Cardiac muscle cell (in vitro differentiated cells and primary cell): ENCODE measurements at regions not wholly inside any gene's neighbourhood (a gene's known extent, or its start where the extent isn't known, plus 50 kb on each side); places are given as distances from the start of the nearest gene placed in this dataset.

ENCODE experiments used
- DNase-seq, 2 donors: peaks; one replicate each; pipeline versions ENCODE4 v3.0.0 to v3.0.0-alpha.2; 2010 to 2017; ENCODE audit warnings: low read depth in 1 of 2, low spot score in 1 of 2
- H3K27ac ChIP-seq: fragments of 200-600 bp; sonication (generic); 2 replicates; pipeline ENCODE4 v1.5.1; 2016
- H3K27me3 ChIP-seq: fragments of 200-600 bp; sonication (generic); 2 replicates; pipeline ENCODE4 v1.6.0; 2016; ENCODE audit warnings: control low read depth
- H3K36me3 ChIP-seq: fragments of 200-600 bp; sonication (generic); 2 replicates; pipeline ENCODE4 v1.5.1; 2016; ENCODE audit warnings: control low read depth
- H3K4me1 ChIP-seq: fragments of 200-600 bp; sonication (generic); 2 replicates; pipeline ENCODE4 v1.8.1; 2017; ENCODE audit warnings: low read depth, mild to moderate bottlenecking, mixed run types
- H3K4me3 ChIP-seq: fragments of 200-600 bp; sonication (generic); 2 replicates; pipeline ENCODE4 v1.5.1; 2016; ENCODE audit warnings: mild to moderate bottlenecking
- H3K9me3 ChIP-seq: fragments of 200-600 bp; sonication (generic); 2 replicates; pipeline ENCODE4 v1.5.1; 2017; ENCODE audit warnings: low read depth, mild to moderate bottlenecking, control low read depth
- CTCF ChIP-seq: IDR thresholded peaks from 2 replicates; pipeline ENCODE4 v1.5.1; 2012; ENCODE audit warnings: low read depth, mild to moderate bottlenecking, low read length

DNA sequence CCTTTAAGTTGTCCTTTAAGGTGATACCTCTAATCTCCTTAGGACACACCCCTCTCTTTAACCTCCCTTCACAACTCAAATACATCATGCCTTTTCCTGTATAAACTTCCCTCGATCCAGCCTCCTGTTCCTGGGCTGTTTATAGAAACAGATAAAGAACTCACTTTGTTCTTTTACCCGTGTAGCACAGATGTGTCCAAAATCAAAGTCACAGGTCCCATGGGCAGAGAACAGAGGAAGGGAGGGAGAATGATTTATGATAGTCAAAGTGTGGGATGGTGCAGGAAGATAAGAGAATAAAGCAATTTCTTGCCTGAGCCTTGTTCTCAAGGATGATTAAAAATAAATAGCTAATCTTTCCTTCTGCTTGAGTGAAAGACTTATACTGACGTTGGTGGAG, 50.3 kb upstream of the CABCOCO1 start:
- Histone ChIP-seq H3K36me3 (no peaks in the 10 kb centered on the region), H3K27ac (peak overlapping the region; percentile 36), H3K27me3 (no peaks in the 10 kb centered on the region), H3K4me1 (peaks cover 21% of the 10 kb centered on the region), H3K4me3 (no peak overlapping the region), H3K9me3 (no peaks in the 10 kb centered on the region)
- DNase-seq: no peak
- no peak for TF ChIP-seq CTCF

DNA sequence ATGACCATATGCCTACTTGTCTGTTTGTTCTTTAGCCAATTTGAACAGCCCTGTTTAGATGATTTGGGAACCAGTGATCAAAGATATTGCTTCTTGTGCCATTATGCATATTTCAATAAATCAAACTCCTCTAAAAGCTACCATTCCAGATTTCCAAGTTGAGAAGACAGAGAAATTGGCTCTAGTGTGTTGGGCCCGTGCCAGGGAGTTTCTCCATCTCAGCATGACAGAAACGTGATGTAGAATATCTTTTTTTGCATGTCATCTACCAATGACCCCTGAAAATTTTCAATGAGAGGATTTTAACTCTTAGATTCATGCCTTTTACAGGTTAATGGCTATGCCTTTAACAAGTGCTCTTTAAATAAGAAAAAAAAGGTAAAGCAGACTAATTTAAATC, 50.7 kb upstream of the CABCOCO1 start:
- H3K4me3 ChIP-seq: no peak overlapping the region
- H3K27ac ChIP-seq: peak overlapping the region; percentile 36
- peaks cover 21% of the 10 kb centered on the region for H3K4me1 ChIP-seq
- H3K36me3 ChIP-seq: no peaks in the 10 kb centered on the region
- H3K9me3 ChIP-seq: no peaks in the 10 kb centered on the region
- no peak for DNase-seq
- TF ChIP-seq CTCF: no peak
- no peaks in the 10 kb centered on the region for H3K27me3 ChIP-seq

- Histone ChIP-seq H3K9me3 (no peaks in the 10 kb centered on the region), H3K27ac (no peak overlapping the region), H3K4me3 (no peak overlapping the region), H3K36me3 (no peaks in the 10 kb centered on the region), H3K27me3 (no peaks in the 10 kb centered on the region), H3K4me1 (peaks cover 21% of the 10 kb centered on the region)
- TF ChIP-seq CTCF: no peak
- no peak for DNase-seq
Observed at GRCh38 chr10:61609701-61610100, 53.0 kb upstream of the CABCOCO1 start.

DNA sequence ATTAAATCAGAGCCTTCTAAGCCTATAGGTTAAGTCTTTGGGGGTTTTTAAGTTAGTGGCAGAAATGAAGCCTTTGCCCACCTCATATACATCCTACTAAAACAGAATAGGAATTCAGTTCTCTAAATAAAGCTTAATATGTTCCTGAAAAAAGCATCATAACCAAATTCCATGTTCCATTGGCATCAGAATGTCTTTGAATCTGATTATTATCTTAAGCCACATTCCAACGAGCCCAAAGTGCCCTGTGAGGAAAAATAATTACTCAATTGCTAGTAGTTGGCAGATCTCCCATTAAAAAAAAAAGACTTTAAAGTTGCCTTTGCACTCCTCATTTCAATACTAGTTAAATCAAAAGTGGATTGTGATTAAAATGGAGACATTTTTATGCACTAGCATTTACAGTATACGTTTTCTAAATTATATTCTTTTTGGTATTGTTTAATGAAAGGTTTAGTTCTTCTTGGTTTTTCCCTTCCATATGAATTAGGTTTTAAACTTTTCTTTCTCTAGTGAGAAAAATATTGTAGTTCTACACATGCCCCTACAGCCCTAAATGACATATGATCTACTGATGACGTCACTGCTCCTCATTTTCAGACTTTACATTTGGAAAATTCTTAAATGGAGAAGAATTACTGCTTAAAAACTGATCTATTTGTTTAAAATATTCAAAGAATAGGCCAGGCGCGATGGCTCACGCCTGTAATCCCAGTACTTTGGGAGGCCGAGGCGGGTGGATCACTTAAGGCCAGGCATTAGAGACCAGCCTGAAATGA, 54.3 kb upstream of the CABCOCO1 start:
- no peaks in the 10 kb centered on the region for H3K27me3 ChIP-seq
- H3K36me3 ChIP-seq: no peaks in the 10 kb centered on the region
- H3K27ac ChIP-seq: no peak overlapping the region
- H3K9me3 ChIP-seq: no peaks in the 10 kb centered on the region
- DNase-seq: peak in 1 of 2 donors; percentile 40
- H3K4me3 ChIP-seq: no peak overlapping the region
- H3K4me1 ChIP-seq: peaks cover 21% of the 10 kb centered on the region
- no peak for TF ChIP-seq CTCF

DNA sequence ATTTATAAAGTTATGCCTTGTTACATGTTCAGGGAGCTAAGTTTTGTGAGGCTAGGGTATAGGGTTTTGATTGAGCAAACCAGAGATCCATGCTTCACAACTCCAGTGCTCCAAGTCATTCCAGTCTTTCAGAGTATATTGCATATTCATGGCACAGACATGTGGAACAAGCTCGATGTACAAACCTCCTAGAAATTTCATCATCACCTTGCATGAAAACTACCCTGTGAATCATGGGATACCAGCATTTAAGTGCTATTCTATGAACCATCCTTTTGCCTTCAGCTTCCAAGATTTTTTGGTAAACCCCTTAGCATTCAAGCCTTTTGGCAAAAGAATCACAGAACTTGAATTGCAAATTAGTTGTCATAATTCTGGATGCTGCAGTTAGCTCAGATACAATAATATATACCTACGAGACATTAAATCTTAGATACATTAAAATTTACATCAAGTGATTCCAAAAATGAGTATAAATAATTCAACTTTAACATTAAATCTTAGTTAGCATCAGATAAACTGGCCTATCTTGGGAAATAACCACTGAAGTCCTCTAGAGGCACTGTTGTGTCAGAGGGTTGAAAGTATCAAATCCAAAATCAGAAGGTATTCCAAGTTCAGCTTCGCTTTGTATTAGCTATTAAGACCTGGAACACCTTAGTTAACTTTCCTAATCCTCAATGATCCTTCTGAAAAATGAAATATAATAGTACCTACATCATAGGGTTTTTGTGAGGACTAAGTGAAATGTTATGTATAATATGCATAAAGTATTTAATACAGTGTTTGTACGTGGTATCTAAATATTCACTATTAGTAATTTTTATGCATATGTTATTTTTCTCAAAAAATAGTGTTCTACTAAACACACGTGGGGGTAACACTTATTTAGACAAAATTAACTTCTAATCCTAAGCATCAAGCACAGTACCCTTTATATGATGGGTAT, 55.5 kb upstream of the CABCOCO1 start:
- H3K4me3 ChIP-seq: no peak overlapping the region
- no peak overlapping the region for H3K27ac ChIP-seq
- peak; percentile 59 for TF ChIP-seq CTCF
- H3K36me3 ChIP-seq: no peaks in the 10 kb centered on the region
- no peaks in the 10 kb centered on the region for H3K9me3 ChIP-seq
- peak in 1 of 2 donors; percentile 14 for DNase-seq
- H3K4me1 ChIP-seq: peaks cover 9% of the 10 kb centered on the region
- H3K27me3 ChIP-seq: no peaks in the 10 kb centered on the region
